Panc1 (cell line): ENCODE measurements at regions not wholly inside any gene's neighbourhood (a gene's known extent, or its start where the extent isn't known, plus 50 kb on each side); places are given as distances from the start of the nearest gene placed in this dataset.

Source experiments
- POLR2AphosphoS5 ChIP-seq: IDR thresholded peaks from 2 replicates; pipeline ENCODE4 v1.6.1; 2012; ENCODE audit warnings: mild to moderate bottlenecking, low read depth, low read length, moderate library complexity
- SIN3A ChIP-seq: IDR thresholded peaks from 2 replicates; pipeline ENCODE4 v1.6.1; 2012; ENCODE audit warnings: low read depth, mild to moderate bottlenecking, low read length, moderate library complexity, borderline replicate concordance; ENCODE audit not compliant: insufficient read depth
- TCF7L2 ChIP-seq: IDR thresholded peaks from 2 replicates; pipeline ENCODE4 v1.6.1; 2011; ENCODE audit warnings: mild to moderate bottlenecking, low read depth, low read length, inconsistent platforms
- TF ChIP-seq, protein P1 (sequence below): fragments of 450-650 bp; IDR thresholded peaks from 2 replicates; pipeline ENCODE4 v1.5.1; 2017; ENCODE audit warnings: mild to moderate bottlenecking

DNA sequence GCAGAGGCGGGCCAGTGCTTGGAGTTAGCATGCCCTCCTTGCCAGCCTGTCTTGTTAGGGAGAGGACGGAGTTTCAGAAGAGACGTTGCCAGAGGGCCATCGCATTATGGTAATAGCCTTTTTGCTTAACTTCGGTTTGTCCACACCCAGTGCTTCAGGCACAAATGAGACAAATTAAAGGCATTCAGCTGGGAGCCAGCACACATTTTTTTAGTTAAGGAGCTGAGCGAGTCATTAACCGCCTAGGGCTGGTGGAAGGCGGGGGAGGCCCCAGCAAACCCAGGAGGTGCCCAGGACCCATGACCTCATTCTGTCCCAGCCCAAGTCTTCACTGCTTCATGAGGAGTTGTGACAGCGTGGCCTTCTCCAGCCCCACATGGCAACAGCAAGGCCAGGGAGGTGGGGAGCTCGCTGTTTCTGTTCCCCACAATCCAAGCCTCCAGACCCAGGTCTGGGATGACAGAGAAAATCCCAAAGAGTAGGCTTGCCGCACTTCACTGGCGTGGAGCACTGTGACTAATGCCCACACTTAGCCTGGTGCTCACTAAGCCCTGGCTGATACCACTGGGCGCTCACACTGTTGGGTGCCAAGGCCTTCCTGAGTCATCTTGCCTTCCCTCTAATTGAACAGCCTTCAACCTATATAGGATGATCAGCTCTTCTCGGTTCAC, 237.1 kb downstream of the ANKRD60 start:
- no peak for TF ChIP-seq TCF7L2
- no peak for TF ChIP-seq POLR2AphosphoS5
- TF ChIP-seq, protein P1, sequence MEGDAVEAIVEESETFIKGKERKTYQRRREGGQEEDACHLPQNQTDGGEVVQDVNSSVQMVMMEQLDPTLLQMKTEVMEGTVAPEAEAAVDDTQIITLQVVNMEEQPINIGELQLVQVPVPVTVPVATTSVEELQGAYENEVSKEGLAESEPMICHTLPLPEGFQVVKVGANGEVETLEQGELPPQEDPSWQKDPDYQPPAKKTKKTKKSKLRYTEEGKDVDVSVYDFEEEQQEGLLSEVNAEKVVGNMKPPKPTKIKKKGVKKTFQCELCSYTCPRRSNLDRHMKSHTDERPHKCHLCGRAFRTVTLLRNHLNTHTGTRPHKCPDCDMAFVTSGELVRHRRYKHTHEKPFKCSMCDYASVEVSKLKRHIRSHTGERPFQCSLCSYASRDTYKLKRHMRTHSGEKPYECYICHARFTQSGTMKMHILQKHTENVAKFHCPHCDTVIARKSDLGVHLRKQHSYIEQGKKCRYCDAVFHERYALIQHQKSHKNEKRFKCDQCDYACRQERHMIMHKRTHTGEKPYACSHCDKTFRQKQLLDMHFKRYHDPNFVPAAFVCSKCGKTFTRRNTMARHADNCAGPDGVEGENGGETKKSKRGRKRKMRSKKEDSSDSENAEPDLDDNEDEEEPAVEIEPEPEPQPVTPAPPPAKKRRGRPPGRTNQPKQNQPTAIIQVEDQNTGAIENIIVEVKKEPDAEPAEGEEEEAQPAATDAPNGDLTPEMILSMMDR, result no peak
- no peak for TF ChIP-seq SIN3A
